HG03095 (cell line): ENCODE measurements at regions not wholly inside any gene's neighbourhood (a gene's known extent, or its start where the extent isn't known, plus 50 kb on each side); places are given as distances from the start of the nearest gene placed in this dataset.
"Not testable (repeated sequence)": the region's sequence is repeated elsewhere in the genome, so short reads cannot be mapped to it uniquely, and the experiment has no call there.

Experiments
- ATAC-seq: cut with Tn5 transposase; IDR thresholded peaks from one replicate; pipeline ENCODE4 v1.9.1; 2021; ENCODE audit warnings: moderate library complexity; ENCODE audit not compliant: unreplicated experiment

GRCh38 chr21:5065240-5066211, 5455.9 kb upstream of the TPTE start:
- ATAC-seq: peak; percentile 87

GRCh38 chr21:5066682-5067251, 5454.6 kb upstream of the TPTE start:
- ATAC-seq: not testable (repeated sequence)

- not testable (repeated sequence) for ATAC-seq
Observed at GRCh38 chr21:5067326-5068048, 5453.9 kb upstream of the TPTE start.

GRCh38 chr21:5068649-5069048, 5452.7 kb upstream of the TPTE start:
- not testable (repeated sequence) for ATAC-seq

GRCh38 chr21:5071180-5071579, 5450.2 kb upstream of the TPTE start:
- not testable (repeated sequence) for ATAC-seq

GRCh38 chr21:5076854-5077253, 5444.5 kb upstream of the TPTE start:
- not testable (repeated sequence) for ATAC-seq

GRCh38 chr21:5079361-5079760, 5442.0 kb upstream of the TPTE start:
- ATAC-seq: not testable (repeated sequence)

GRCh38 chr21:5080015-5080414, 5441.4 kb upstream of the TPTE start:
- not testable (repeated sequence) for ATAC-seq

GRCh38 chr21:5084246-5084645, 5437.1 kb upstream of the TPTE start:
- not testable (repeated sequence) for ATAC-seq

- not testable (repeated sequence) for ATAC-seq
Observed at GRCh38 chr21:5085456-5085855, 5435.9 kb upstream of the TPTE start.

- not testable (repeated sequence) for ATAC-seq
Observed at GRCh38 chr21:5086416-5086815, 5435.0 kb upstream of the TPTE start.

- ATAC-seq: not testable (repeated sequence)
Observed at GRCh38 chr21:5088820-5089219, 5432.6 kb upstream of the TPTE start.

GRCh38 chr21:5089399-5090089, 5431.8 kb upstream of the TPTE start:
- not testable (repeated sequence) for ATAC-seq

GRCh38 chr21:5090132-5091079, 5431.0 kb upstream of the TPTE start:
- ATAC-seq: not testable (repeated sequence)

GRCh38 chr21:5091274-5091673, 5430.1 kb upstream of the TPTE start:
- not testable (repeated sequence) for ATAC-seq

- not testable (repeated sequence) for ATAC-seq
Observed at GRCh38 chr21:5095628-5096027, 5425.8 kb upstream of the TPTE start.

GRCh38 chr21:5098010-5098743, 5423.2 kb upstream of the TPTE start:
- ATAC-seq: not testable (repeated sequence)

- not testable (repeated sequence) for ATAC-seq
Observed at GRCh38 chr21:5100604-5101174, 5420.7 kb upstream of the TPTE start.

- ATAC-seq: peak; percentile 62
Observed at GRCh38 chr21:5101749-5102148, 5419.6 kb upstream of the TPTE start.
